HCEC 1CT (cell line): ENCODE measurements at regions not wholly inside any gene's neighbourhood (a gene's known extent, or its start where the extent isn't known, plus 50 kb on each side); places are given as distances from the start of the nearest gene placed in this dataset.

Experiments
- DNase-seq: peaks from one replicate; pipeline ENCODE4 v3.0.0-alpha.2; 2017

DNA sequence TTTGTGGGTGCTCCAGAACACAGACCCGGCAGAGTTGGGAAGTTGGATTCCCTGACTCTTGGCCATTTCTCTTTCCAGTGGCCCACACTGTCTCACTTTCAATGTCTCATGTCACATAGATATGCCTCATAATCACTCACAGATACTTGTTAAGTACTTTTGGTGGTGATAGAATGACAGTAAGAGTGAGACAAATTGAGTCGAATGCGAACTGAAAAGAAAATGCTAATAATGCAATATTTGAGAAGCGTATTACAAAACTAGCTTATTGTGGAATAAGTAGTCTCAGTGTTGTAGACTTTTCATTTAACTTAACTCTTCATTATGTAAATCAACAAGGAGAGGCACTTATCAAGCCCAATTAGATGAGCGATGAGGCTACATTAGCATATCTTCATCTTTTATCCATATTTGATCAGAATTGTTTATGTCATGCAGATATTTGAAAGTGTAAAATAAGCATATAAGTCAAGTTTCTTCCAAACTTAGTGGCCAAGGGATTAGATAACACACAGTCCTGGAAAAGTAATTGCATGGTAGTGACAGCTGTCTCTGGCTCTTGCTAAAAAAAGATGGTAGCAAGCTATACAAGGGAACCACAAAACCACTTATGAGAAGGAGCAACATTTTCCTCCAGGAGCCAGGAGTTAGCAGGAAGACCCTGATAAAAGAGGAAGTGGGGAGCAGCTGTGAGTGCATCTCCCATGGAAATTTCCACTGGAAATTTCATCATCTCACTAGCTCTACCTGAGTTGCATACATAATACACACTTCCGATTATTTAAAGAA is 243.6 kb downstream of the ARRDC4 start:
- no peak for DNase-seq

DNA sequence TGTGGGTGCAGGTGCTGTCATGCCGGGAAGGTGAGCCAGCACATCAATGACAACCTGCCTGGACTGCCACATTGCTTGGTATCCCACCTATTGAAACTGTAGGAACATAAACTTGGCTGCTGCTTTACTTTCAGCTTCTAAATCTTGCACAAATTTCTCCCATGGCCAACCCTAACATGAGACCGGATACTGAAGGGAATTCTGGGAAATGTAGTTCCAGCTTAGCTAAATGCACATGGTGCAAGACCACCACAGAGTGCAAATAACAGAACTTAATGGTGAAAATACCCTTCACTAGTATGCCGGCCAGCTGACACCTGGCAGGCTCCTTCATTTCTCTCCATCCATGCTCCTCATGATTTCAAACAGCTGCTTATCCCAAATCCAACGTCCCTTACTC is 247.4 kb downstream of the ARRDC4 start:
- no peak for DNase-seq

DNA sequence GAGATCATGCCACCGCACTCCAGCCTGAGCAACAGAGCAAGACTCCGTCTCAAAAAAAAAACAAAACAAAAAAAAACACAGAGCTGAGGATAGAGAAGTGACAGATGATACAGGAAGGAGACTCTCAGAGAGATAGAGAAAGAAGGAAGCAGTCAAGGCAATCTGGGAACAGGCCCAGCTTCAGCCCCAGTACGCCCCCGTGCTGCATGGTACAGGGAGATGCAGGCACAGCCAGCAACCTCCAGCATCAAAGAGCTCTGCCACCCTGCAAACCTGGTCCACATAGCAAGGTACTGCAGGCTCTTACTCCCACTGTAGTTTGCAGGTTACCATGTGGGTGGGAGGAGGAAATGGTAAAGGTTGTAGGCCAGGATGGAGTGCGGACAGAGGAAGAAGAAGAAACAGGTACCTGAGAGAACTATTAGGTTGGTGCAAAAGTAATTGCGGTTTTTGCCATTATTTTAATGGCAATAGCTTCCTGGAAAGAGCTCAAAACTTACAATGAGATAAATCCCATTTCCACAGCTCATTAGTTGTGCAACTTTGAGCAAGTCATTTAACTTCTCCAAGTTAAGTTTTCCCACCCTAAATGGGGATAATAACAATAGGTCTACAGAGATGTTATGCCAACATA is 253.0 kb downstream of the ARRDC4 start:
- no peak for DNase-seq

DNA sequence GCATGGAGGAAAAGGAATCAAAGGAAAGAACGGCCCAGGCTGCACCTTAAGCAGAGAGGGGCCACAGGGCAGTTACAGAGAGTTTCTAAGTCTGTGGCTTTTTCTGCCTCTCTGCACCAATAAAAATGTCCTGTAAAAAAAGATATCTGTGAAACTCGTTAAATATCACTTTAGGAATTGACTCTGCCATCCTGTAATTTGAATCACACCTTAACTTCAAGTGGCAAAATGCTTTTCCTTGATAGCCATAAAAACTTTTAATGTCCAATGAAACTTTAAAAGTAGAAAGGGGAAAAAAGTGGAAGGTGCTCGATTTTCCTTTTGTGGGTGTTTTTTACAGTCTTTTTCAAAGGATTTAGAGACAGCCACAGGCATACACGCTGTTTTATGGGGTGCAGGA is 255.7 kb downstream of the ARRDC4 start:
- DNase-seq = no peak

DNA sequence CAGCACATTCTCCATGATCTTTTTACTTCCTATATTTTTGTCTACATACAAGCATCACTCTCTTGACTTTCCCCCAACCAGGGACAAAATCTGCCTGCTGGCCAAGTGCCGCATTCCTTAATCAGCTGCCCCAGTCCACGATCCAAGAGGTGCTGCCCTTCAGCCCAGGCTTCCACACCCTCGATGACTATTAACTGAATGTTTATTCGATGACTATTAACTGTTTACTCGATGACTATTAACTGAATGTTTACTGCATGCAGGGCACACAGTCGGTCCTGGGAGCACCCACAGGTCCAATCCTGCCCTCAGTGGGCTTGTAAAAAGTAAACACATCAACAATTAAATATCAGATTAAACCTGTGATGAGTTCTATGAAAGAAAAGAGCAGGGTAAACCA is 256.9 kb downstream of the ARRDC4 start:
- no peak for DNase-seq

DNA sequence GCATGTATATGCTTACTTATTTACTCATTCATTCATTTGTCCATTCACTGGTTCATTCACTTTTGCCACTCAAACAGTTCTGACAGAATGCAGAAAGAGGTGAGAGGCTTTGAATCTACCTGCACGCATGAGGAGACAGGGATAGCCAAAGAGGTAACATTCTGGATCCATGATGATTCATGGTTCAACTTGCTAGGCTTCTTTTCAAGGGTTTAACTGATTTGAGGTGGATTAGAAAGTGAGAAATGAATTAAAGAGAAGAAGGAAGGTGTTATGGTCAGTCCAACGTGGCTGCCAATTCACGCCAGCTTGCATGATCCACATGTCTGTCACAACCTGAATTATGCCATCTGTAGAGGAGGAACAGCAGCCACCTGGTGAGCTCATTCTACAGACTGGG is 260.6 kb downstream of the ARRDC4 start:
- no peak for DNase-seq

DNA sequence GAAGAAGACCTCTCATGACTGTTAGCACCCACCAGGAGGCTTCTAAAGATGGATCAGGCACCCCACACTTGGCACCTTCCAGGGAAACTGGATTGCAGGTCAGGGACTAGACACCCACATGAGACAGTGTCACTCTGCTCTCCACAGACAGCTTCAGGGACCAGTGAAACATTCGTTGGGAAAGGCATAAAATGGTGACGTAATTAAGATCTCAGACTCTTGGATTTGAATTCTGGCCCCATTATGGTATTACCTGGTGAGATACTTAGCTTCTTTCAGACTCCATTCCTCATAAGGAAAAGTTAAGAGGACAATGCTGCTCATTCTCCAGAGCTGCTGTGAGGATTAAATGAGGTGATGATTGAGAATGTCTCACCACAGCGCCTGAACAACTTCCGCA is 261.1 kb downstream of the ARRDC4 start:
- DNase-seq = no peak

DNA sequence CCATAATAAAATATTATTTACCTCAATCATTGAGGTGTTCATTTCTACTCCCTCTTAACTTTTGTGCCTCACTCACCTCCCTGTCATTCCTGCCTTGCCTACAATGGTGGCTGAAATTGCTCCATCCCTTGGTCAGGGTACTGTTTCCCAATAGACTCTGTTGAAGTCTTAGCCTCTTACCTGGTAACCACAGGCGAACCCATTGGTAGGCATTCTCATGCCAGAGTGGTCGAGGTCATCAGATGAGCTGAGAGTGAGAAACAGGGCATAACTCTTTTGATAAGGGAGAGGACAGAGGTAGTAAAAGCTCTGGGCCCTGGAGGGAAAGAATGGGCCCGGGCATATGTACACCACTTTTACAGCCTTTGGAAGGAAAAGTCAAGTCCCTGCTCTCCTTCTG is 265.6 kb downstream of the ARRDC4 start:
- no peak for DNase-seq

DNA sequence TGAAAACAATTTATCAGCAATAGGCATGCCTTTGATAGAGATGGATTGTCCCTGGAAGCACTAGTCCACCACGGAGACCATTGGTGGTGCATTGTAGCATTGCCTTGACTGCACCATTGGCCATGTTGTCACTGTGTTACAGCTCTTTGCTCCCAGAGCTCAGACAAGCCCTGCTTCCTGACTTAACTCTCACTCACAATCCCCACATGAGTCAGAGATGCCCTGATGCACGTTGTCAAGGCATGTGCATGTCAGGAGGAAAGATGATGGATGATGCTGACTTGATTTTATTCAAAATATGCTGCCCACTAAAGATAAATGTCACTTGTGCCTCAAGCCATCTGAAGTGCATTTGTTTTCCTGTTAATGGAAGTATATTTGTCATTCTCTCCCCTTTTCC is 266.1 kb downstream of the ARRDC4 start:
- DNase-seq = no peak

DNA sequence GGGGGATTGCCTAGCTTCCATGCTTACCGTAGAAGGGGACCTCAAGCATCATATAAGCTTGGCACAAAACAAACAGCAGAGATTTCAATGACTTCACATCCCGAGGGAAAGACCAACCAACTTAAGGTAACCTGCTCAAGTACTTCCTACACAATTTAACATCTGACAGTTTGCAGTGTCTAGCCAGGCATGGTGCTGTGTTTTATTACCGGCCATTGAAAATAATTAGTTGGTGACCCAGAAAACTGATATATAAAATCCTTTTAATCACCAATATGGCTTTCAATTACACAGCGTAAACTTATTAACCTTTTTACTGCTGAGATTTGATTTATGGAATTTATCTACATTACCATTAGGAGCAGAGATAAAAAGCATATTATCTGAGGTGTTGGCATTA is 268.3 kb downstream of the ARRDC4 start:
- DNase-seq = no peak

DNA sequence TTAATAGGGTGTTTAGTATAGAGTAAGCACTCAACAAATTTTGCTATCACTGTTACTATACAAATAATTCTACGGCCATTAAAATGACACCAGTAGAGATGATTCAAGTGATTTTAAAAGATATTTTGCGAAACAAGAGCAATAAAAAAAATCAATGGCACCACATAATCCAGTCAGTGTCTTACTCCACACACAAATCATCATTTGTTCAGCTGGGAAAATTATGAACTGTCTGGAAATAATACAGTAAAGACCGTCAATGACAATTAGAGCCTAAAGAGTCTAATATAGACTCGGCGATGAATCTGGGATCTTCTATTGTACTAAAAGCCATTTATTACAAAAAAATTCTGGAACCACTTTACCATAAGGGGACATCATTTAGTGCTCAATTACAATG is 270.5 kb downstream of the ARRDC4 start:
- no peak for DNase-seq

DNA sequence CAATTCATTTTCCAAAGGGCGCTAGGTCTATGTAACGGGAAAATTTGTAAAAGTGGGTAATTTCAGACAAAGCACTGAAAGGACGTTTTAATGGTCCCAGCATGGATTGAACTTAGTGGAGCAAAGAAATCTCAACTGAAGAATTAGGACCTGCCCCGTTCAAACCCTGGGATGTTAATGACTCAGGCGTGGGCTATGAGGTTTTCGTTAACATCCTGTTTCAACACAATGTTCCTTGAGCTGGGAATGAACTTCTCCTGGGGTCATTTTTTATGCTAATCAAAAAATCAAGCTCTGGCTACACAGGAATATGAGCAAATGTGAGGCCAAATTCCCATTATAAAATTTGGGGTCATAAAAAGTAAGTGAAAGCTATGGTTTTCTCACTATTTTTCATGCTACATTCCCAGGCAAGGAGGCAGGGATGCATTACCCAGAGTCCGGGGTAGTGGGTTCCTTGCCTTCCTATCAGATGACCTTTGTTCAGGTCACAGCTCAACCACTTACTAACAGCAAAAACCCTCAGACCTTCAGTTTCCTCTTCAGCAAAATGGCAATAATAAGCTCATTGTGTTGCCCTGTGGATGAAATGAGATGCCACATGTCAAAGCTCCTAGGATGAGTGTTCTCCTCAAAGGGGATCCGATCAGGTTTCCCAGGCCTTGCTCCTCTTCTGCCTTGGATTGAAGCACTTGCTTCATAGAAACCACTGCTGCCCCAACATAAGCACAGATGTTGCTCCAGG is 271.4 kb downstream of the ARRDC4 start:
- DNase-seq = peak; percentile 7

DNA sequence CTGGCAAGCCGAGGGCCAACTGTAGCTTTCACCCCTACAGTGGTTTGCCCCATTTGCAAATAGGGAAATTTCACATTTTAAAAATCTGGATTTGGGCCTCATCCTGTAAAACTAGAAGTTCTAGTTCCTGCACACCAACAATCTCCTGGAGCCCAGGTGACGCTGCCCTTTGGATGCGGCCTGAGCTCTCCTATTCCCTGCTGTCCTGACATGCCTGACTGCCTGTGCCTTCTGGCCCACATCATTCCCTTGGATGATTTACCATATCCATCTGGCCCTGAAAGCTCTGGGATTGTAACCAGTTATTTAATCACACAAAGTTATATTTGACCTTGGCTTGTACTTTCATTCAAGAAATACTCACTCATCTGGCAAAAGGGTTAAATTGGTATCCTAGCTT is 272.3 kb downstream of the ARRDC4 start:
- no peak for DNase-seq

DNA sequence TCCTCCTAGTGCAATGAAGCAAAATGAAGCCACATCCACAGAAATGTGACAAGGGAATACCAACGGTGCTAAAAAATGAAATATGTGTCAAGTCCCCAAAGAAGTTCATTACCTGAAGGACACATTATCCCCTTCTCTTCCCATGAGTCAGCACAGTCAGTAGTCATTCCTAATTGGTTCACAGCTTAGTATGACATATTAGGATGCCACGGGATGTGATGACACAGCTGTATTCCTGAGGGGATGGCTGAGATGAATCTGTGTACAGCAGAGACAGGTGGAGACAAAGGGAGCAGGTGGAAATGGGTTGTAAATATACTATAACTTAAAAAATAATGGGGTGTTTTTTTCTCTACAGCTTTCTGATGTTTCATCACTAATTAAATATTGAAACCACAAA is 273.4 kb downstream of the ARRDC4 start:
- DNase-seq = no peak

DNA sequence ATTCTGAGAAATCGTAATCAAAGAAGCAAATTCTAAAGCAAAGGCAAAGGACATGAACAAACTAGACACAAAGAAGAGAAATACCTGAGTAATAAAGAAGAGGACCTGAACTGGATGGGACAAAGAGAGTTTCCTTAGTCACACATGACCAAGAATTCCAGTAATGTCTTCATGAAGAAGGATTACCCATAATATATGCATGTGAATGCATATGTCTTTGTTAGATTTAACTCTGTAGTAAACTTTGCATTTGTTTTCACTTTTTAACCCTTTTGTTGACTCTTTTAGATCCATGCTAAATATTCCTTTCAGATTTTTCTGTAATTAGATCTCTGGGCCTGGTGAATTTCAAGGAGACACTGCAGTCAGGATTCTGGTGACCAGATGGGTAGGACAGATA is 279.8 kb downstream of the ARRDC4 start:
- DNase-seq = no peak

DNA sequence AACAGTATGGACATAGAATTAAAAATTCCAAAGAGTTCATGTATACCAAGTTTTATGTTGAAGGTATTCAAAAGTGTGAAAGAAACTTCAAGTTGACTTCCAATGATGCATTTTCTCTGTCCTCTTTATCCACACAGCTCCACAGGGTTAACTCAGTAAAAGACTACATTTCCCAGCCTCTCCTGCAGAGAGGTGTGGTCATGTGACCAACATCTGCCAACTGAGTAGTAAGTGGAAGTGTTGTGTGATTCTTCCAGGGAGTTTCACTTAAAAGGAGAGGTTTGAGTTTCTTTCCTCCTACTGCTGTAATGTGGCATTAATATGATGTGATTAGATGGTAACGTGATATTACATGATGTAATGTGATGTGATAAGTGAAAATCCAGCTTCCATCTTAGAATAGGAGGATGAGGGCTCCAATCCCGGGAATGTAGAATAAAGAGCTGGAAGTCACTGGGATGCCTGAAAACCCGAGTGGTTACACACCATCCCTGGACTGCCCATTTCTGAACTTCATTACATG is 280.6 kb downstream of the ARRDC4 start:
- DNase-seq = no peak

DNA sequence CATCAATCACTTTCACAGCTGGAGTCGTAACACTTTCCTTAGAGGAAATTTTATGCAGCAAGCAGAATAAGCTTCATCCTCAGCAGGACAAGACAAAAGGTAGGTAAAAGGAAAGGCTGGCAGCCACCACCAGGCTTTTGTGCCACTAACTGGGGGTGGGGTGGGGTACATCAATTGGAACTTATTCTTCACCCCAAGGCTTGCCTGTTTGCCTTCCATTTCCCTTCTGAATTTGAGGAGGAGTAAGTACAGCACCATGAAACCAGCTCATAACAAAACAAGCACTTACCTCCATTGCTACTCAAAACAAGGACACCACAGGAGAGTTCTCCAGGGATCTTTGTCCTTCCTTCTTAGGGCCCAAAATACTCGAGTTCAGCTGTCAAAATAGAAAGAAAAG is 296.8 kb downstream of the ARRDC4 start:
- no peak for DNase-seq

DNA sequence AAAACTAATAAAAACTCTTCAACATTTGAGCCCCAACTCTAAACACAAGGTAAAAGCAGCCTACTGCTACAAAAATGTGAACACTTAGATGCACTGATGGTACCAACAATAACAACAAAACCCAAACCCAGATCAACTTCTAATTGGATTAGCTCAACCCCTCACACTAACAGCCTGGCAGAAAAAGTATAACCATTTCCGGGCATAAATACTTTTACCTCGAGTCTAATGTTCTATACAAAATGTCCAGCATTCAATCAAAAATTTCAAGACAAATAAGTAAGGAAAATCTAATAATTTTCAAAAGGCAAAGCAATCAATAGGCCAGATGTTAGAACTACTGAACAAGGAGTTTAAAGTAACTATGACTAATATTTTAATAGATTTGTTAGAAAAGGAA is 303.3 kb downstream of the ARRDC4 start:
- DNase-seq = no peak

DNA sequence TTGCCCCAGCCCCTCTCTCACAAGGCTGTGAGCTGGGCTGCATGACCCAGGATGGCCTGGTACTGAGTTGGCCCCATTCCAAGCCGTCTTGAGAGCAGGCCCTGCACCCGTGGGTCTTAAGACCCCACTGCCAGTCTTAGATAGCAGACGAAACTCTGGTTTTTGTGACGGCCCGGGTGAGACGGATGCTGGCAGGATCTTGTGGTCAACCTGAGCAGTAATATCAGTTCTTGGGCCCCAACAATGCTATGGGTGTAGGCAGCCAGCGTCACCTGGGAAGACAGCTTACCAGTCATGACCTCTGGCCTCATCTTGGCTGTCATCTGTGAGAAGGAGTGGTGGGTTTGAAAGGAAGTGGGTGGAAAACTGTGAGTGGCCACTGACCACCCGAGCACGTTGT is 305.8 kb downstream of the ARRDC4 start:
- DNase-seq = no peak

DNA sequence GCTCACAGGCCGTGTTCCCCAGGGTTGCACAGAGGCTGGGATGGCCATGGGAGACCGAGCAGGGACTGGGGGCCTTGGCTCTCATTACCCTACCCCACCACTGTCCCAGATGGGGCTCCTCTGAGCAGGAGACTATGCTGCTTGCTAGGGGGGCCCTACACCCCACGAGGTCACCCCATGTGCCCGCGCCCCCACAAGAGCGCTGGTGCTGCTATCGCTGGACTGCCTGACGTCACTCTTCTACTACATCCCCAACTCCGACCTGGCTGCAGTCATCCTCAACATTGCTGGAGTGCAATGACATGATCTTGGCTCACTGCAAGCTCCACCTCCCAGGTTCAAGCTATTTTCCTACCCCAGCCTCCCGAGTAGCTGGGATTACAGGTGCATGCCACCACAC is 307.7 kb downstream of the ARRDC4 start:
- no peak for DNase-seq

DNA sequence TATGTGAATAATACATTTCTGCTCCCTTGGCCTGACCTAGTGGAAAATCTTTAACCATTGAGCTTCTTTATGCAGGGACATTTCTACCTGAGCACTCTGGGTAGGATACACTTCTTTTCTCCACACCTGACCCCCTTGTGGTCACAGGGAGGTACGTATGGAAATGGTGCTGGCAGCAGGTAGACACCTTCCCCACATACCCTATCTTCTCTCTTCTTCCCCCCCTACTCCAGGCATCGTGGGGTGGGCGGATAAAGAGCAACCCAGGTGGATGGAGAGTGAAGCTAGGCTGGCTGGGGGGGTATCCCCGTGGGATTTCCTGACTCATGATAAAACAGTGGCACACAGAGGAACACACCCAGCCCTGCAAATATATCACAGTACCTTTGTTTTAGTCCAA is 312.1 kb downstream of the ARRDC4 start:
- no peak for DNase-seq

DNA sequence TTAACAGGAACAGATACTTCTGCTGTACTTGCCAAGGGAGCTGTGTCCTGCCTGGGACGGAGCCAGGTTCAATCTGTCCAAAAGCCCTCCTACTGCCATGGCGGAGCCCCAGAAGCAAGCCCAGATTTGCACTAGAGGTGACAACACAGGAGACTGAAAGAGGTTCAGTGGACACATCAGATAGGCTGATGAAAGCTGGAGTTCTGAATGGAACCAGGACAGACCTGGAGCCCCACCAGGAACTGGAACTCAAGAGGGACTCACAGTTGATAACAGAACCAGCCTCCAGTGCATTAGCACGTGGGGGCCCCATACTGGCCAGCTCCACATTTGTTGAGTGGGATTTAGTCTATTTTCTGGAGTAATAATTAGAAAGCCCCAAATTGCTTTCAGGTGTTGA is 315.5 kb downstream of the ARRDC4 start:
- no peak for DNase-seq

DNA sequence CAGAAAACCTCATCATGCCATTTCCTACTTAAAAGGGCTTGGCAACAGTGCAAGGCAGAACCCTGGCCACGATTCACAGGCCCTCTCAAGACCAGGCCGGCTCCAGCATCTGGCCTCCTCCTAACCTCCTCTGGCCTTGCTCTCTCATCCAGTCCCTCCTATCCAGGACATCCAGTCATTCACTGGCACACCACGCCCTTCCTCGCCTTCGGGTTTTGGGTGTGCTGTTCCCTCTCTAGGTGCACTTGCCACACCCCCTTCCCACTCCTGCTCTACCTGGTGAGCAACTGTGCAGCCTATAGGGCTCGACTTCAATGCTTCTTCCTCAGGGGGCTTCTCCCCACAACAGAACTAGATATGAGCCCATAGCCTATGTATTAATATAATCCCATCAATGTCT is 317.1 kb downstream of the ARRDC4 start:
- no peak for DNase-seq
